Calu3 (cell line): ENCODE measurements at regions not wholly inside any gene's neighbourhood (a gene's known extent, or its start where the extent isn't known, plus 50 kb on each side); places are given as distances from the start of the nearest gene placed in this dataset.

Experiments
- BruUV-seq: library from RNA; stranded (reverse); fragments of 400-500 nt; replicated peaks from 2 replicates; lab custom pipeline; 2021; lab: Mats Ljungman, UMichigan
- CTCF ChIA-PET: fragments of 300-600 bp; sonication (Branson Sonifier 250); formaldehyde crosslinking; loops from one replicate; lab custom pipeline; 2022; ENCODE audit warnings: antibody characterized with exemption; lab: Charles Lee
- DNase-seq: peaks from one replicate; pipeline ENCODE4 v3.0.0; 2022
- H3K27ac Mint-ChIP-seq: one replicate; pipeline ENCODE4 v1.8.0; 2022; ENCODE audit warnings: mixed read lengths; ENCODE audit not compliant: unreplicated experiment
- H3K27me3 Mint-ChIP-seq: one replicate; pipeline ENCODE4 v1.8.0; 2022; ENCODE audit warnings: mixed read lengths; ENCODE audit not compliant: unreplicated experiment
- H3K36me3 Mint-ChIP-seq: one replicate; pipeline ENCODE4 v1.8.0; 2022; ENCODE audit warnings: mild to moderate bottlenecking, moderate library complexity, mixed read lengths; ENCODE audit not compliant: insufficient read depth, unreplicated experiment
- H3K4me1 Mint-ChIP-seq: one replicate; pipeline ENCODE4 v1.8.0; 2022; ENCODE audit warnings: mild to moderate bottlenecking, low read depth, mixed read lengths; ENCODE audit not compliant: unreplicated experiment
- H3K4me3 Mint-ChIP-seq: one replicate; pipeline ENCODE4 v1.8.0; 2022; ENCODE audit warnings: mild to moderate bottlenecking, low read depth, moderate library complexity, mixed read lengths; ENCODE audit not compliant: unreplicated experiment
- H3K9me3 Mint-ChIP-seq: one replicate; pipeline ENCODE4 v1.8.0; 2022; ENCODE audit warnings: low read depth, mixed read lengths; ENCODE audit not compliant: unreplicated experiment
- intact Hi-C: fragments of 100-400 bp; cut with micrococcal nuclease; formaldehyde crosslinking; loops from one replicate; pipeline ENCODE4 v1.10.0; 2022; ENCODE audit not compliant: unreplicated experiment
- TF ChIP-seq, protein P1 (sequence below): fragments of 200-600 bp; IDR thresholded peaks from one replicate; pipeline ENCODE4 v1.8.0; 2022; ENCODE audit warnings: antibody characterized with exemption; ENCODE audit not compliant: unreplicated experiment

DNA sequence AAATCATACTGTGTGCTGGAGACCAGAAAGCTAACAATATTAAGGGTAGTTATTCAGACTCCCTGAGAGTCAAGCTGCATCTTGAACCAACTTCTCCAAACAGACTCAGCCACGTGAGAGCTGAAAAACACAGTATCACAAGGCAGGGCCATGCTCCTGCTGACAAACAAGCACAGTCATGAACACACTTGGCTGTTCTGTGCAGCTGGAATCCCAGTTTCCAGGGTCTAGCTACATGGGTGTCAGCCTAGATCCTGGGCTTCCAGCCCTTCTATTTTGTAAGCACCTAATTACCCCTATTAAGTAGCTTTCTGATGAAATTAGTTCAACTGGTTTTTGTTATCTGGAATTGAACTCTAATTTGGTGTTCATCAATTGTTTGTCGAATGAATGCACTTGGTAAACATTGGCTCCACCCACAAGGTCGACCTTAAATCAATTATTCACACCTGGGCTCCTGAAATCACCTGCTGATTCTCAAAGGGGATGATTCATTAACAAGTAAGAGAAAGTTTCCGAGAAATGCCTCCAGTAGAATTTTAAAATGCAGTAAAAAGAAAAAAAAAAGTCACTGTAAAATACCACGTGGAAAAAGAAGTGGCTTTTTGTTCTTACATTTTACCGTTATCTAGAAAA lies 179.3 kb downstream of the ZC3H11B start:
- no peaks in the 10 kb centered on the region for H3K9me3 Mint-ChIP-seq
- H3K27me3 Mint-ChIP-seq, result no peaks in the 10 kb centered on the region
- H3K4me3 Mint-ChIP-seq, result no peak overlapping the region
- no peak overlapping the region for H3K27ac Mint-ChIP-seq
- no peak for DNase-seq
- H3K36me3 Mint-ChIP-seq, result no peaks in the 10 kb centered on the region
- BruUV-seq, result no TSS peak
- CTCF ChIA-PET, result interaction anchor here (0.6 kb wide), 1 partner anchor 755 kb away, joined by 10 read pairs; no protein-coding TSS in a partner anchor
- intact Hi-C loops, result no loop called here
- TF ChIP-seq, protein P1, sequence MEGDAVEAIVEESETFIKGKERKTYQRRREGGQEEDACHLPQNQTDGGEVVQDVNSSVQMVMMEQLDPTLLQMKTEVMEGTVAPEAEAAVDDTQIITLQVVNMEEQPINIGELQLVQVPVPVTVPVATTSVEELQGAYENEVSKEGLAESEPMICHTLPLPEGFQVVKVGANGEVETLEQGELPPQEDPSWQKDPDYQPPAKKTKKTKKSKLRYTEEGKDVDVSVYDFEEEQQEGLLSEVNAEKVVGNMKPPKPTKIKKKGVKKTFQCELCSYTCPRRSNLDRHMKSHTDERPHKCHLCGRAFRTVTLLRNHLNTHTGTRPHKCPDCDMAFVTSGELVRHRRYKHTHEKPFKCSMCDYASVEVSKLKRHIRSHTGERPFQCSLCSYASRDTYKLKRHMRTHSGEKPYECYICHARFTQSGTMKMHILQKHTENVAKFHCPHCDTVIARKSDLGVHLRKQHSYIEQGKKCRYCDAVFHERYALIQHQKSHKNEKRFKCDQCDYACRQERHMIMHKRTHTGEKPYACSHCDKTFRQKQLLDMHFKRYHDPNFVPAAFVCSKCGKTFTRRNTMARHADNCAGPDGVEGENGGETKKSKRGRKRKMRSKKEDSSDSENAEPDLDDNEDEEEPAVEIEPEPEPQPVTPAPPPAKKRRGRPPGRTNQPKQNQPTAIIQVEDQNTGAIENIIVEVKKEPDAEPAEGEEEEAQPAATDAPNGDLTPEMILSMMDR, result no peak
- H3K4me1 Mint-ChIP-seq, result no peaks in the 10 kb centered on the region

DNA sequence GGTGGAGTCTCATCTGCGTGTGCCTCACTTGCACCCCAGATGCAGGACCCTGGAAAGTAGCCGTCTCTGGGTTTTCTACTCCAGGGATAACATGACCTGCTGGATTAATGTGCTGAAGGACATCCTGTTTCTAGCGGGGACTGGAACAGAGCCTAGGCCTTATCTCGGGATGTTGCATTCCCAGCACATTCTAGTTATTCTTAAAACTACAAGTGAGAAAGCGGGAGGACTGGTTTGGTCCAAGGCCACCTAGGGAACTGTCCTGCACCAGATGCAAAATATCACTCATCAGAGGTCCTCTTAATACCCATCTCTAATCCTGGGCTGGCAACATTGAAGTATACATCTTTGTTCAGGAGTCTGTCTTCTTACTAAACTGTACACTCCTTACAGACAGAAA lies 179.9 kb downstream of the ZC3H11B start:
- BruUV-seq, result no TSS peak
- no peak overlapping the region for H3K4me3 Mint-ChIP-seq
- H3K27ac Mint-ChIP-seq, result no peak overlapping the region
- H3K27me3 Mint-ChIP-seq, result no peaks in the 10 kb centered on the region
- H3K4me1 Mint-ChIP-seq, result no peaks in the 10 kb centered on the region
- no peaks in the 10 kb centered on the region for H3K9me3 Mint-ChIP-seq
- no peak for DNase-seq
- CTCF ChIA-PET, result interaction anchor here (0.6 kb wide), 1 partner anchor 755 kb away, joined by 10 read pairs; no protein-coding TSS in a partner anchor
- intact Hi-C loops, result no loop called here
- H3K36me3 Mint-ChIP-seq, result no peaks in the 10 kb centered on the region
- TF ChIP-seq, protein P1, result no peak

DNA sequence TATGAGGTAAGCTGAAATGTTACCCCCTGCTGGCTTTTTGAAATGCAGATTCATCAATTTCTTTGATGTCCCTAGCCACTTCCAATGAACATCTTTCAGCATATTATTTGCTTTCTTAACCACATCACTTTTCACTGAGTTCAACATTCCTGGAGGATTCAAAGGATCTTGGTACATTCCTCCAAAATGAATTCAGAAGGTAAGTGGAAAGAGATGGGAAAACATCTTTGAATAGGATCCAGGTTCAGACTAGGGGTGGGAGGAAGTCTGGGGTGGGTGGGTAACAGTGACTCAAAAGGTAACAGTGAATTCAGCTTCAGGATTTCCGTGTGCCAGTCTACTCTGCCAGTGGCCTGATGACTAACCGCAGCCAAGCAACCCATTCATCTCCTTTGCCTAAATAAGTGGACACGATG lies 180.7 kb downstream of the ZC3H11B start:
- H3K4me3 Mint-ChIP-seq, result no peak overlapping the region
- no peak overlapping the region for H3K27ac Mint-ChIP-seq
- DNase-seq, result no peak
- CTCF ChIA-PET, result no interaction called here
- TF ChIP-seq, protein P1, result no peak
- H3K36me3 Mint-ChIP-seq, result no peaks in the 10 kb centered on the region
- no TSS peak for BruUV-seq
- H3K4me1 Mint-ChIP-seq, result no peaks in the 10 kb centered on the region
- intact Hi-C loops, result no loop called here
- no peaks in the 10 kb centered on the region for H3K27me3 Mint-ChIP-seq
- H3K9me3 Mint-ChIP-seq, result no peaks in the 10 kb centered on the region

DNA sequence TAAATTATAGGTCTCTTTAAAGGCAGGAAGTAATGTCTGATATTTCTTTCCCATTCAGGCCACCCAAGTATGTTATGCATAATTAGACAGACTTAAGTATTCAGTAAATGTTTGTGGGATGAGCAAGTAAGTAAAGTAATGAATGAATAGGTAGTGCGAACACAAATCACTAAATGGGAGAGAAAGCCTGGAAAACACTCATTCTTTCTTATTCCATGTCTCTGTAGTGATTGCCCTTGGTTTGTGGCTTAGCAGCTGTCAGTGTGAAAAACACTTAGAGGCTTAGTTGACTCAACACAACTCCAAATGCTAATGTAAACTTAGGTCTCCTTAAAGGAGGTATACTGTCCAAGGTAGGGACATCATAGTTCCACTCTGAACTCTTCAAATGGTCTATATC lies 182.5 kb downstream of the ZC3H11B start:
- no TSS peak for BruUV-seq
- DNase-seq, result no peak
- H3K4me1 Mint-ChIP-seq, result no peaks in the 10 kb centered on the region
- TF ChIP-seq, protein P1, result no peak
- intact Hi-C loops, result no loop called here
- no peaks in the 10 kb centered on the region for H3K27me3 Mint-ChIP-seq
- H3K9me3 Mint-ChIP-seq, result no peaks in the 10 kb centered on the region
- H3K27ac Mint-ChIP-seq, result no peak overlapping the region
- H3K36me3 Mint-ChIP-seq, result no peaks in the 10 kb centered on the region
- H3K4me3 Mint-ChIP-seq, result no peak overlapping the region
- CTCF ChIA-PET, result no interaction called here
